ENCODE measurements at regions not wholly inside any gene's neighbourhood (a gene's known extent, or its start where the extent isn't known, plus 50 kb on each side); places are given as distances from the start of the nearest gene placed in this dataset.

- CTCF ChIA-PET, result no interaction called here
- no peak for DNase-seq (ENCODE audit: low read depth)
- Histone ChIP-seq H3K4me3 (ENCODE audit: low read depth, low read length) (no peak overlapping the region), H3K36me3 (ENCODE audit: control insufficient read depth, insufficient read depth, low read length) (no peaks in the 10 kb centered on the region), H3K27me3 (ENCODE audit: control insufficient read depth, insufficient read depth, low read length) (no peaks in the 10 kb centered on the region)
- no peak for TF ChIP-seq CTCF (IDR thresholded peaks at IDR 0.05; ENCODE audit: insufficient read depth, low read depth, low read length)
- POLR2A ChIA-PET, result no interaction called here
Observed at GRCh38 chr2:770776-771175, 93.6 kb upstream of the TMEM18 start.

DNA sequence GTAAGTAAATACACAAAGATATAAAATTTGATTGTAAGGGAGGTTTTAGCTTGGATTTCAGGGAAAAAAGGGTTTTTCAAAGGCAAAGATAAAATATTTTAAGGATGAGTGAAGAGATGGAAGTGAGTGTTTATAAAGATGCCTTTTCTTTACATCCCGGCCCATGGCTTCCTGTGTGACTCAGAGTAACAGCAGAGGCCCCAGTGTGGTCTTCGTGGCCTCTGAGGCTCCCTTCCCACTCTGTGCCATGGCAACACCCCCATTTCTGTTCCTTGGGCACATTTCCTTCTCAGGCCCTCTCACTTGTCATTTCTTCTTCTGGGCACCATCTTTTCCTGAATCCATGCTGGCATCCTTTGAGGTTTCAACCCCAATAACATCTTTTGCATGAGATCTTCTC lies 92.6 kb upstream of the TMEM18 start:
- DNase-seq (ENCODE audit: low read depth), result no peak
- no peak for TF ChIP-seq CTCF (IDR thresholded peaks at IDR 0.05; ENCODE audit: insufficient read depth, low read depth, low read length)

GRCh38 chr2:768451-768850 lies 91.2 kb upstream of the TMEM18 start:
- H3K36me3 ChIP-seq (ENCODE audit: control insufficient read depth, insufficient read depth, low read length), result no peaks in the 10 kb centered on the region
- DNase-seq (ENCODE audit: low read depth), result no peak
- H3K27me3 ChIP-seq (ENCODE audit: control insufficient read depth, insufficient read depth, low read length), result no peaks in the 10 kb centered on the region
- no peak for TF ChIP-seq CTCF (IDR thresholded peaks at IDR 0.05; ENCODE audit: insufficient read depth, low read depth, low read length)
- ChIA-PET POLR2A (no interaction called here), CTCF (no interaction called here)
- no peak overlapping the region for H3K4me3 ChIP-seq (ENCODE audit: low read depth, low read length)

More for the DNA sequence above, 92.6 kb upstream of the TMEM18 start:
- Histone ChIP-seq H3K36me3 (ENCODE audit: control insufficient read depth, insufficient read depth, low read length) (no peaks in the 10 kb centered on the region), H3K27me3 (ENCODE audit: control insufficient read depth, insufficient read depth, low read length) (no peaks in the 10 kb centered on the region), H3K4me3 (ENCODE audit: low read depth, low read length) (no peak overlapping the region)
- ChIA-PET POLR2A (no interaction called here), CTCF (no interaction called here)

DNA sequence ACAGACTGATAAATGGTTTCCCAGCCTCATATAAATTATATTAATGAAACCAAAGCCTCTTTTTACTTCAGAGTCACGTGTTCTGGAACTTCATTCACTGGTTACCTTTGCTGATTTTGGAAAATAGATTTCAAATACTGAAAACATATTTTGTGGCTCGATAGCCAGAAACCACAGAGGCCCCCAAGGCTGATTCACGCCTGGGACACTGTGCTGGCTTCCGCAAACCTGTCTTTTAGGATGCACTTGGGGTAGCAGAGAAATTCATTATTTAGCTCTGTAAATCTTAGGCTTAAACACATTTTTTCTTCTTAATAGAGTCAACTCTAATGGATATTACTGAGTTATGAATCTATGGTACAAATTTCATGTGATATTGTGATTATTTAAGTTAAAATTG lies 90.7 kb upstream of the TMEM18 start:
- Histone ChIP-seq H3K36me3 (ENCODE audit: control insufficient read depth, insufficient read depth, low read length) (no peaks in the 10 kb centered on the region), H3K27me3 (ENCODE audit: control insufficient read depth, insufficient read depth, low read length) (no peaks in the 10 kb centered on the region), H3K4me3 (ENCODE audit: low read depth, low read length) (no peak overlapping the region)
- TF ChIP-seq CTCF (IDR thresholded peaks at IDR 0.05; ENCODE audit: insufficient read depth, low read depth, low read length), result no peak
- POLR2A ChIA-PET, result no interaction called here
- CTCF ChIA-PET, result no interaction called here
- DNase-seq (ENCODE audit: low read depth), result no peak

DNA sequence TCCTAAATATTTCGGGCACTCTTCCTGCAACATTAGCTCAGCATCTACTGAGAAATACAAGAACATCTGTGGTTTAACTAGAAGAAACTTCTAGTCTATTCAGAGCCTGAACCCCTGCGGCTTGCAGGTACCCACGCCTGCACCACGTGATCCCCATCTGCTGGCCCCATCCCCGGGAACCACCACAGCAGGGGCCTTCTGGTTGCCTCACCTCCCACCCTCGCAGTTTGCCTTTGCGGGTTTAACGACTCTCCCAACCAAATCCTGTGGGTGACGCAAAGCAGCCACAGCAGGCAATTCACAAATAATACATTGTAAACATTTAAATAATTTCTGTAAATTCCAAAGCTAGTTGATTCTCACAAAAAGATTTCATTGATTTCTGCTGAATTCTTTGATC lies 90.2 kb upstream of the TMEM18 start:
- ChIA-PET POLR2A (no interaction called here), CTCF (no interaction called here)
- Histone ChIP-seq H3K36me3 (ENCODE audit: control insufficient read depth, insufficient read depth, low read length) (no peaks in the 10 kb centered on the region), H3K27me3 (ENCODE audit: control insufficient read depth, insufficient read depth, low read length) (no peaks in the 10 kb centered on the region), H3K4me3 (ENCODE audit: low read depth, low read length) (no peak overlapping the region)
- no peak for DNase-seq (ENCODE audit: low read depth)
- no peak for TF ChIP-seq CTCF (IDR thresholded peaks at IDR 0.05; ENCODE audit: insufficient read depth, low read depth, low read length)

Measured in BJ (cell line).